NCI-H69 (cell line): ENCODE measurements at regions not wholly inside any gene's neighbourhood (a gene's known extent, or its start where the extent isn't known, plus 50 kb on each side); places are given as distances from the start of the nearest gene placed in this dataset.
"Not testable (repeated sequence)": the region's sequence is repeated elsewhere in the genome, so short reads cannot be mapped to it uniquely, and the experiment has no call there.

Experiments
- DNase-seq: peaks from one replicate; lab custom pipeline; 2025; lab: John Stamatoyannopoulos, UW

GRCh38 chr10:115028419-115028818, 64.7 kb upstream of the ATRNL1 start:
- no peak for DNase-seq

GRCh38 chr10:115029452-115030375, 63.5 kb upstream of the ATRNL1 start:
- no peak for DNase-seq

GRCh38 chr10:115030483-115031200, 62.5 kb upstream of the ATRNL1 start:
- DNase-seq = peak; percentile 29

- no peak for DNase-seq
These were observed 59.3 kb upstream of the ATRNL1 start for GRCh38 chr10:115033898-115034297.

- not testable (repeated sequence) for DNase-seq
These were observed 53.4 kb upstream of the ATRNL1 start for GRCh38 chr10:115039781-115040180.
